IPS-NIHi7 (cell line): ENCODE measurements at regions not wholly inside any gene's neighbourhood (a gene's known extent, or its start where the extent isn't known, plus 50 kb on each side); places are given as distances from the start of the nearest gene placed in this dataset.
A peak's percentile ranks its signal among the peaks of the same experiment; 100 is the strongest.
"Not testable (repeated sequence)": the region's sequence is repeated elsewhere in the genome, so short reads cannot be mapped to it uniquely, and the experiment has no call there.

ENCODE experiments used
- DNase-seq: peaks from one replicate; pipeline ENCODE4 v3.0.0; 2012; ENCODE audit warnings: mixed read lengths; ENCODE audit errors: extremely low spot score

DNA sequence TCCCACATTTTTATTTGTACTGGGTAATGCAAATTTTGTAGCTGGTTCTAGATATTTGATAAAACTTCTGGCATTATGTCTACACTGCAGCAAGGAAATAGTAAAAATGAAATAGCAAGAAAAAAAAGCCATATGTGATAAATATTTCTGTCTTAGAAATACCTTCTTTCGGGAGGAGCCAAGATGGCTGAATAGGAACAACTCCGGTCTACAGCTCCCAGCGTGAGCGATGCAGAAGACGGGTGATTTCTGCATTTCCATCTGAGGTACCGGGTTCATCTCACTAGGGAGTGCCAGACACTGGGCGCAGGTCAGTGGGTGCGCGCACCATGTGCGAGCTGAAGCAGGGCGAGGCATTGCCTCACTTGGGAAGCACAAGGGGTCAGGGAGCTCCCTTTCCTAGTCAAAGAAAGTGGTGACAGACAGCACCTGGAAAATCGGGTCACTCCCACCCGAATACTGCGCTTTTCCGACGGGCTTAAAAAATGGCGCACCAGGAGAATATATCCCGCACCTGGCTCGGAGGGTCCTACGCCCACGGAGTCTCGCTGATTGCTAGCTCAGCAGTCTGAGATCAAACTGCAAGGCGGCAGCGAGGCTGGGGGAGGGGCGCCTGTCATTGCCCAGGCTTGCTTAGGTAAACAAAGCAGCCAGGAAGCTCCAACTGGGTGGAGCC is 461.4 kb downstream of the ZWINT start:
- not testable (repeated sequence) for DNase-seq

DNA sequence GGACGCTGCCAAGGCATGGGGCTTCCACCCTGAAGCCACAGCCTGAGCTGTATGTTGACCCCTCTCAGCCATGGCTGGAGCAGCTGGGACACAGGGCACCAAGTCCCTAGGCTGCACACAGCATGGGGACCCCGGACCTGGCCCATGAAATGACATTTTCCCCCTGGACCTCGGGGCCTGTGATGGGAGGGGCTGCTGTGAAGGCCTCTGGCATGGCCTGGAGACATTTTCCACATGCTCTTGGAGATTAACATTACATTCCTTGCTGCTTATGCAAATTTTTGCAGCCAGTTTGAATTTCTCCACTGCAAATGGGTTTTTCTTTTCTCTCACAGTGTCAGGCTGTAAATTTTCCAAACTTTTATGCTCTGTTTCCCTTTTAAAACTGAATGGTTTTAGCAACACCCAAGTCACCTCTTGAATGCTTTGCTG is 463.6 kb downstream of the ZWINT start:
- no peak for DNase-seq

DNA sequence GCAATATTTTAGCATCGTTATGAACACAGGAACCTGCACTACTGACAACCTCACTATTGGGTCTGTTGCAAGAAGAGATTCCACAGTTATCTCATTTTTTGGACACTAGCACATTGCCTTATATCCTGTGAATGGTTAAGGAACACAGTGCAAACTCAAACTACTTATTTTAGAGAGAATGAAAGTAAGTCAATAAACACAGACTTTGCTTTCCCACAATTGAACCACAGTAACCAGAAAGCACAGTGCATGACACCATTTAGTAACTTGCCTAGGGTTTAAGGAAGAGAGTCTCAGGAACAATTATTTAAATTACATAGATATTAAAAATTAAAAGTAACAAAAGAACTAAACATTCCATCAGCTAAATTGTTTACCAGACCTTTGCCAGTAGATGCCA is 468.8 kb downstream of the ZWINT start:
- no peak for DNase-seq

DNA sequence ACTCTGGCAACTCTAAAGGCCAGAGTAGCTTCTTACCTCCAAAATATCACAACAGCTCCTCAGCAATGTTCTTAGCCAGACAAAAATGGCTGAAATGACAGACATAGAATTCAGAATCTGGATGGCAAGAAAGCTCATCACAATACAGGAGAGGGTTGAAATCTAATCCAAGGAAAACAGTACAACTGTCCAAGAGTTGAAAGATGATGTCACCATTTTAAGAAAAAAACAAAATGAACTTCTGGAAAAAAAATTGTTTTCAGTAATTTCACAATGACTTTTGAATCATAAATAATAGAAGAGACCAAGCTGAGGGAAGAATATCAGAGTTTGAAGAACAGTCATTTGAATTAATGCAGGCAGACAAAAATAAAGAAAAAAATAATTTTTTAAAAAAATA is 479.5 kb downstream of the ZWINT start:
- DNase-seq, result no peak

DNA sequence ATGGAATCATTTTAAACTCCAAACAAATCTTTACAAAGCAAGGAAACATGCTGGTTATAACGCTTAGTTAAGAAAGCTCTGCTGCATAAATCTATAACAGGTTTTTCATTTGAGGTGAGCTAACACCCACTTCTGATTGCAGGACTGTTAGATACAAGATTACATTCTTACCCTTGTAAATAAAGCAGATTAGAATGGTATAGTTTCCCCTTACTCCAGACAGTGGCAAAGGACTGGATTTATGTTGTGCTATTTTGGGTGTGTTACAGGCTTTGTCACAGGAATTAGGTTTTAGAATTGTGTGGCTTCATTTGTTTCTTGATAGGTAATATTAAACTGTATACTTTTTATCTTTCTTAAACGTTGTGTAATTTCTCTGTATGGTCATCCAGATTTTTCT is 487.6 kb downstream of the ZWINT start:
- DNase-seq, result no peak

DNA sequence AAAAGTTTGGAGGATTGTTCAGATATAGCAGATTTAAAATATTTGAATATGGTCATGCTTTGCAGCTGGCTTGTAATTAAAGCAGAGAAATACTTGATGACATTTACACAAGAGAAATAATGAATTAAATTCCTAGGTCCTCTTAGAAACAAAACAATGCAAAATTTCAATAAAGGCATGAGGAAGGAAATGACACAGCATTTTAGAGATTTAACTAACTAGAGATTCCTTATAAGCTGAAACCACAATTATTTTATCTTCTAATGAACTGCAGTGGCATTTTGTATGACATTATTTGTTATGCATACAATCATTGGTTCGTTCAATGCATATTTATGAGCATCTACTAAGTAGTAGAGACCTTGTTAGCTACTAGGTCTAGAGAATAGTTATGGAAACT is 490.9 kb downstream of the ZWINT start:
- DNase-seq, result no peak

DNA sequence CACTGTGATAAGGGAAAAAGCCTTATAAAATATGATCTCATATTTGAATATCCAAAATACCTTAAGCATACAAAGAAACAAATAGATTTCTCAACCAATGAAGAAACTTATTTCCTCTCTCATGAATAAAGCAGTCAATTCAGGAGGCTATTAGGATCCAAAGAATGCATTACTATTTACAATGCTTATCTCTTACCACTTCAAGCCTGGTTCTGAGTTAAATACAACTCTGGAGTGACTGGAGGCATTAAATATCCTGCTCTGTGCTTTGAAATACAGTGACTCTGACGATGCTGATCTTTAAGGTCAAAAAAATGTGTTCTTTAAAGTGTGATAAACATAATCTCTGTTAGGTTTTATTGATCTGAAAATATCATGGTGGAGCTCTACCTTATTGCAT is 493.2 kb downstream of the ZWINT start:
- no peak for DNase-seq

DNA sequence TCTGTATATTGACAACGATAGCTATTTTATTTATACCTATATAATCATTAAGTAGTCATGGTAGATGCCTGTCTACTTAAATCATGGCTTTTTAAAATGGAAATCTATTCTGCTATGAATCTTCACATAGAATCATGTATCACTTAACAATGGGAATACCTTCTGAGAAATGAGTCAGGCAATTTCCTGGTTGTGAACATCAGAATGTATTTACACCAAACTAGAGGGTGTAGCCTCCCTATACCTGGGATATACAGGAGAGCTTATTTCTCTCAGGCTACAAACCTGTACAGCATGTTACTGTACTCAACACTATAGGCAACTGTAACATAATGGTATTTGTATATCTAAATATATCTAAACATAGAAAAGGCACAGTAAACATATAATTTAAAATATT is 502.3 kb downstream of the ZWINT start:
- DNase-seq, result no peak

DNA sequence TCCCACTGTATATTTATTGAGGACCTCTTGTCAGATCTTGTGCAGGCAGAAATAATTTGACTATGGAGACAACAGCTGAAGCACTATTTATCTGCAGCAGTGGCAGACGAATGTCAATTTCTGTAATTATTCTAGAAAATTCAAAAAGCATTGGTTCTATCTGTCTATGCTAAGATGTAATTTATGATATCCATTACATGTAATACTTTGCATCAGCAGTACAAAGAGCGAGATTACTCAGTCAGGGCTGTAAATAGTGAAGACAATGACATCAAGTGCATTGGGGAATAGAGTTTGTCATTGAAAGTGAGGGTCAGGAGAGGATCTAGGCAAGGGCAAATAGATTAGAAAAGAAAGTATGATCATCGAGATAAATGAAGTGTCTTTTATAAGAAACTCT is 508.2 kb downstream of the ZWINT start:
- no peak for DNase-seq

DNA sequence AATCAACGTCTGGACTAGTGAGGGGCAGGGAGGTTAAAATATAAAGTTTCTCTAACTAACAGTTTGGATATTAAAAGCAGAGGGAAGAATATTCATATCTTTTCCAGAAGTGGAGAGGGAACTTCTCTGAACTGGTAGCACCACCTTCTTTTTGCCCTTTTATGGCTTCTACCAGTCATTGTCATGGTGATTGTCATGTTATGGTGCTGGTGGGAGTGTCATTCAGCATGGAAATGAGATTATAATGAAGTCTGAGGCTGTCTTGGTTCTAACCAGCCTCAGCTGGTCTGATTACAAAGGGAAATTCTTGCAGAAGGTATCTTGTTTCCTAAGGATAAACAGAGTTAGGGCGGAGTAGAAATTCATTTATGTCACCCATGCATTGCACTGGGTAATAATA is 523.8 kb downstream of the ZWINT start:
- no peak for DNase-seq

DNA sequence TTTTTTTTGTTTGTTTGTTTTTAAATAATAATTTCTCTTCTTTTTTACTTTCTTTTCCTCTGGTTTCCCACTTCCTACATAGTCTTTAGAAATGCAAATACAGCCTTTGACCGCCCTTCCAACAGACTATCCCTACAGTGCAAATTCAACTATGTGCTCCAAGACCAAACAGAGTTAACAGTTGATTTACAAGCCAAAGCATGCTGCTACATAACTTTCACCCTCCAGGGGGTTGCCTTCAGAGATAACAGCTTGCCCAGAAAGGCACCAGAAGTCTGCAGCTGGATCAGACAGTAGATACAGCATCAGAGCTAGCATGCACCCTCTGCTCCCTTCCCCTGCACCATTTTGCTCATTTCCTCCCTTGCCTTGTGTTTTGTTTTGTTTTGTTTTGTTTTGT is 539.0 kb downstream of the ZWINT start:
- peak; percentile 37 for DNase-seq

DNA sequence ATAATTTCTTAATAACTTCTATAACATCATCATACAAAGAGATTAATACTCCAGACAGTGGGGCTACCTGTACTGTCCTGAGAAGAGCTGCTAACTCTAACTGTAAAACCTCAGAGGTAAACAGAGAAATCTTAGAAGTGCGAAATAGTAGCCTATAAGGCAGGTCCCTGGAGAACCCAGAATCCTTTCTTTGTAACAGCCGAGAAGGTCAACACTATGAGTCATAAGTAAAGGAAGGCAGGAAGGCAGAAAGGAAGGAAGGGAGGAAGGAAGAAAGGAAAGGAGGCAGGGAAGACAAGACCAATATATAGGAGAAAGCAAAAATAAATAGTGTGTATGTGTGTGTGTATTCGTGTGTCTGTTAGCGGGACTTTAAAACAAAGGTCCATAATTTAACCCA is 540.6 kb downstream of the ZWINT start:
- peak; percentile 12 for DNase-seq

DNA sequence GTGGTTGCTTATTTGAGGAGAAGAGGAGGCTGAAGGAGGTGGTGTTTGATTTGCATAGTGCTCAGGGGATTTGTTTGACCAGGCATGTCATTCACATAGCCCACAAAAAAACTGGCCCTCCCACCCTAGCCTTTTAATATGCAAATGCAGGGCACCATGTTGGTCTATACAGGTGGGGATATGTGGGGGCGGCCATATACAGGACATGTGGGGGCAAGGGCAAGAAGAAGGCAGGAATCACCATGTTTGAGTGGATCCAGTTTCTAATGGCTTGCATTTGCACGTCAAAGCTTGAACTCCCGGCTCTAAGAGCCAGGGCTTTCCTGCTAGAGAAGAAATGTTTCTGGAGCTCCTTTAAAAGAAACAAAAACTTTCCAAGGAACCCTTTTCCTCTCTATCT is 541.0 kb downstream of the ZWINT start:
- DNase-seq, result peak; percentile 15

DNA sequence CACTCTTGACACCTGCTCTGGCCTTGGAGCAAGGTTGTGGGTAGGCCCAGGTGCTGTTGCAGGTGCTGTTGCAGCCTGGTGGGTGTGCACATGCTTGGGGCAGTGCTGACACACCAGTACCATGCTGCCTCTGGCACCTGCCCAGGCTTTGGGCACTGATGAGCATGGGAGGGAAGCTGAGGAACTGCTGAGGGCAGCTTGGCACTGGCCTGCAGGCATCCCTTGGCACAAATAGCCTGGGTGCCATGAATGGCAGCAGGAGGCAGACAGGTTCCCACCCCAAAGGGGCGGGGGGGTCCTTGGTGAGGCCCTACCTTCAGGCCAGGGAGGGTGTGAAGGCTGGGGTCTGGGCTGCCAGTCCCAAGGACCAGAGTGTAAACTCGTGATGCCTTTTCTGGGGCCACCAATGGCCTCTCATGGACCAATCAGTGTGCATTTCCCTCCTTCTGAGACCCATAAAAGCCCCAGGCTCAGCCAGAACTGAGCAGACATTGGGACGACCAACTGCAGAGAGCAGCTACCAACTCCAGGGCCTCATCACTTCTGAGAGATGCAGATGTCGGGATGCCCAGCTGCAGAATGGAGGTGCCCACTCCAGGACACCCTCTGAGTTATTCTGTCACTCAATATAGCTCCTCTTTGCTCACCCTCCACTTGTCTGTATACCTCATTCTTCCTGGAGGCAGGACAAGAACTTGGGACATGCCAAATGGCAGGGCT is 547.4 kb downstream of the ZWINT start:
- no peak for DNase-seq

DNA sequence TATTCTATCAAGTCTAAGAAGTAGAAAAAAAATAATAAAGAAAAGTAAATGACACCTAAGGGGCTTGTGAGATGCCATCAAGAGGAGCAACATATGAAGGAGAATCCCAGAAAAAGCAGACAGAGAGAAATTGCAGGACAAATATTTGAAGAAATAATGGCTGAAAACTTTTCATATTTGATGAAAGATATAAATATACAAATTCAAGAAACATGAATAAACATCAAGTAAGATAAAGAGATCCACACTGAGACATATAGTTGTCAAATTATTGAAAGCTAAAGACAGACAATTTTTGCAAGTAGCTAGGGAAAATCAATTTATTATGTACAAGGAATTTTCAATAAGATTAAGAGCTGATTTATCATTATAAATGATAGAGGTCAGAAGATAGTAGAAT is 558.0 kb downstream of the ZWINT start:
- no peak for DNase-seq

DNA sequence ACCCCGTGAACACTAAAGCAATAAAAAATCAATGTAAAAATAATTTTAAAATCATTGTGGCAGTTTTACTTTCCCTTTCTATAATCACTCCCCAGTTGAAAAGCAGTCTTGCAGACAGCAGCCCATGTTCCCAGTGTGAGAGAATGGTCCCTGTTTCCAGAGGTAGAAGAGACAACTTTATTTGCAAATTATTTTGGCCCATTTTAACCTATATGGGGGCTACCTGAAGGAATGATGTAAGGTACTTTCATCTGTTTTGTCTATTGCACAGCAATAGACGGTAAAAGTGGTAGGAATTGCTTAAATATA is 559.8 kb downstream of the ZWINT start:
- DNase-seq, result no peak

DNA sequence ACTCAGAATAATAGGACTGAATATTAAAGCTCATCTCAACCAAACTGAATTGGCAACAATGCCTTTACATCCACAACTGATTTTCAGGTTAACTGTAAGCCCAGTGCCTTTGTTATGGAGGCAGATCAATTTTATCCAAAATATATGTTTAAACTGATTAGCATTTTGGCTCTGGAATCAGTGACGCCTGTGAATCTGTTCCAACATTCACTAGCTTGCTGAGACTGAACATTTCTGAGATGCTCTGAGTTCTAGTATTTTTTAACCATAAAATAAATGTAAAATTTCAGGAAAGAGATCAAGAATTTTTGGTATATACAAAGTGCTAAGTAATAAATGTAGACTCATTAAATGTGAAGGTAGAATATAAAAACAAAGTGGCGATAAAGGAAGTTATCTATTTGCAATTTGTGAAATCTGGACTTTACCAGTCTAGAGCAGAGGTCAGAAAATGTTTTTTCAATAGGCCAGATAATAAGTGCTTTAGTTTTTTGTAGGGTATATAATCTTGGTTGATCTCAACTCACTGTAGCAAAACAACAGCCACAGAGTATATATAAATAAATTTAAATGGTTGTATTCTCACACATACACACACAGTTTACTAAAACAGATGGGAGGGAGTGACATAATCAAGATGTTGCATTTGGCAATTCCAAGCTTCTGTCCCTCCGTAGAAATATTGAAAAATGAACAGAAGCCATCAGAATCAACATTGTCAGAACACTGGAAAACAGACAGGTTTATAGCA is 560.3 kb downstream of the ZWINT start:
- no peak for DNase-seq

DNA sequence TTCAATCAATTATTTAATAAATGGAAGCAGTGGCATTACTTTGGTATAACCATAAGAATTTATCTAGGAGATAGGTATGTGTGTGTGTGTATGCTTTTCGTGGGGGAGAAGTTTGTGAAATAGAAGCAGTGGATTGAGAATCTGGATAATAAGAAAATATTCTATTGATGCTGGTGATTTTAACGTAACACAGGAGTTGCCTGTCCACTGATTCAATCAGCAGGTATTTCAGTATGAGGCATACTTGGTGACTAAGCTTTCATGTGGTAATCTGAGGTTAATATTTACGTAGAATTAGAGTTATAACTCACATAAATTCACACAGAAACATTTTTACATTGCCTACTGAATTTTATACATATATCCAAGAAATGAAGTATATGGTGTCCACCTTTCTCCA is 568.0 kb downstream of the ZWINT start:
- no peak for DNase-seq

DNA sequence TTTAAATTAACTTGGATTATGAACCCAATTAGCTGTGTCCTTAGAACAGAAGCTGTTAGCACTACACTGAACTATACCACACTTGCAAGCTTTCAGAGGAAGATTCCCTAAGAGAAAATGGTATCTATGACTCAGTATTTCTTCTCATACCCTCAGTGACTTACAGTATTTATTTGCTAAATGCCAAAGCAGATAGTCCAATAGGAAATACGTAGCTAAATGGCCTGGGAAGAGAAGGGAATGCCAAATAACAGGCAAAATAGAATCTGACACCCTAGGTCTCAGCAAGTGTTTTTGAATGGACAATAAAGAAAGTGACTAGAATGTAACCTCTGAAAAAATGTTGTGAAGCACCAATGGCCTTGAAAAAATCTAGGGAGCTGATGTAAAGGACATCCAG is 570.8 kb downstream of the ZWINT start:
- not testable (repeated sequence) for DNase-seq

DNA sequence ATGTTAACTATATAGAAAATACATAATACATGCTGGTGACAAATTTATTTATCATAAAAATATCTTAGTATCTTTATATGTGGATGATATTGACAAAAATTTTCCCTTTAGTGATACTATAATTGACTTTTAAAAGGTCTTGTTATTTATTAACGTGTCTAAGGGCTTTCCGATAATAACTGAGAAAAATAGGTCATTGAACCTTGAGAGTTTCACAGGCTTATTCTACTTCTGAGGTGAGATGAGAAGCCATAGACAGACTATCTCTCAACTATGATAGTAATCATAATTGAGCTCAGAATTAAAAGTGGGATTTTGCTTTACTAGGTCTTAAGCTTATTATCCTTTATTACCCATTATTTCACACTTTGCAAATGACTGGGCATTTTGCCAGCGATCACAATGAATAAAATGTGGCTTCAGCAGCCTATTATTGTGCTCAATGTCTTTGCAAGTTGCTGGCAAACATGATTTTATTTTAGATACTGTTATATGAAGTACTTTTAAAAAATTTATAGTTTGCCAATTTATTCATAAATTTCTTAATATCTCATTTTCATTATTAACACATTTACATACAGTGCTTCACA is 574.5 kb downstream of the ZWINT start:
- no peak for DNase-seq

DNA sequence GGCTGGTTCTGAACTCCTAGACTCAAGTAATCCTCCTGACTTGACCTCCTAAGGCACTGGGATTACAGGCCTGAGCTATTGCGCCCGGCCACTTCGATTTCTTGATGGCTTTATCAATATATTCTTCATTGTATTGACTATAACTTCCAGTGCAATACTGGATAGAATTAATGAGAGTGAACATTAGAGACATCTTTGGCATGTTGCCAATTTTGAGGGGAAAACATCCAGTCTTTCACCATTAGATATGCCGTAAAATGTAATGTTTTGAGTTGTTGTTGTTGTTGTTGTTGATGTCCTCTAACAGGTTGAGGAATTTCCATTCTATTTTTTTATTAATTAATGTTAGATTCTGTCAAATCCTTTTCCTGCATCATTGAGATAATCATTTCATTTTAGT is 578.9 kb downstream of the ZWINT start:
- DNase-seq, result no peak

DNA sequence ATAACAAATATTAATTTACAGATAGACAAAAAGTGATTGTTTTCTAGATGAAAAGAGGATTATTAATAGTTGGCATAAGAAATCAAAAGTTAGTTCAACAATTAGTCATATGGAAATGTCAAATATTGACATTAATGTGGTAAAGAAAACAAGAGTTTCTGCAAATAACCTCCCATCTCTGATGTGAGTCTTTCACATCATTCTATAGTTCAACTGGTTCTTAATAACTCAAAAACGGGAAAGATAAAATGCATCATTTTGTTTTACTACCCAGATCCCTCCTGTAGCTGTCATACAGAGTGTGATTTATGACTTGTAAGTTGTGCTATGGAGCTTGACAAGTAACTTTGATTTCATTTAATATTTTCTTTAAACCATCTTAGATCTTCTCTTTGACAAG is 594.8 kb downstream of the ZWINT start:
- no peak for DNase-seq

DNA sequence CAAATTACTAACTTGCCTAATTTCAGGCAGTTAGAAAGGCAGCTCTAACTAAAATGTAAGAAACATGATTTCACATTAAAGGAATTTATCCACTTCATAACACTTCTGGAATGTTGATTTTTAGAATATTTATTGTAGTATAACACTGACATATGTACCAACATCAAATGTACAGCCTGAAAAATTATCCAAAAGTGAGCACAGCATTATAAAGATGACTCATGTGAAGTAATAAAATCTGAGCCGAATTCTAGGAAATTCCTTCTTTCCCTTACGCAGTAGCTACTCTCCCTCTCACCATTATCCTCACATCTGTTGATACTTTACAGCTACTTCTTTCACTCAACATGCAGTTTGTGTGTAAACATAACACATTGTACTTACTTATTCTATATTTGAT is 610.6 kb downstream of the ZWINT start:
- DNase-seq, result no peak
